RKO (cell line): ENCODE measurements at regions not wholly inside any gene's neighbourhood (a gene's known extent, or its start where the extent isn't known, plus 50 kb on each side); places are given as distances from the start of the nearest gene placed in this dataset.
"Not testable (repeated sequence)": the region's sequence is repeated elsewhere in the genome, so short reads cannot be mapped to it uniquely, and the experiment has no call there.

Experiments
- DNase-seq: peaks from one replicate; pipeline ENCODE4 v3.0.0-alpha.2; 2016; ENCODE audit warnings: low spot score

GRCh38 chr21:5128261-5128660 is 5393.1 kb upstream of the TPTE start:
- peak; percentile 85 for DNase-seq

GRCh38 chr21:5133824-5134223 is 5387.6 kb upstream of the TPTE start:
- not testable (repeated sequence) for DNase-seq

- not testable (repeated sequence) for DNase-seq
Measured at GRCh38 chr21:5136406-5136805, 5385.0 kb upstream of the TPTE start.

DNA sequence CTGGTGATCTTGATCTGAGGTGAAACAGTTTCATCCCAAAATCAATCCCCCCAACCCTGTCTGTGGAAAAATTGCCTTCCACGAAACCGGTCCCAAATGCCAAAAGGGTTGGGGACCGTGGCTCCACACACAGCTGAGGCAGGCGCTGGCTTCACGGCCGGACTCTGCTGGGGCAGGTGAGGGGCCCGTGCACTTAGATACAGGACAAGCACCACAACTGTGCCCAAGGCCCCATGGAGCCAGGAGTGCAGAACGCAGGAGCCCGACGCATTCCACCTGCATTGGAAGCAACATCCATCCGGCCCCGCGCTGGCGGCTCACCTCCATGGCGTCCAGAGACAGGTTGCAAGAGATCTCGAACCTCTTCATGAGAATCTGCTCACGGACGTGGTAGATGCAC is 5384.4 kb upstream of the TPTE start:
- DNase-seq, result not testable (repeated sequence)

- DNase-seq, result not testable (repeated sequence)
Measured at GRCh38 chr21:5138687-5139086, 5382.7 kb upstream of the TPTE start.

DNA sequence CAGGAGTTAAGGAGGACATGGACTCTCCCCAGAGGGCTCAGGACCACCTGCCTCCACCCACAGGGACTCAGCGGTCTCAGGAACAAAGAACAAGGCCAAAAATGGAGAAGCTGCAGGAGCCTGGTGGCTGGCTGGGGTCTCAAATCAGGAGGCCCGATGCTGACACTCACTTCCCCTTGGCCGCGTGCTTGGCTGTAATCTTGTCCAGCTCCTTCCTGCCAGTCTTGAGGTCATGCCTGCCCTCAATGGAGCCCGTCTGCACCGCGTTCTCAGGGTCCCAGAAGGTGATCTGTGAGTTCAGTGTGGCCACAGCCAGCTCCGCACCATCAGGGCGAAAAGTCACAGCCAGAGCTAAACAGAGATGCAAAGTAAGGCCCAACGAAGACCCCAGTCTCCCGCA is 5381.9 kb upstream of the TPTE start:
- DNase-seq, result not testable (repeated sequence)

DNA sequence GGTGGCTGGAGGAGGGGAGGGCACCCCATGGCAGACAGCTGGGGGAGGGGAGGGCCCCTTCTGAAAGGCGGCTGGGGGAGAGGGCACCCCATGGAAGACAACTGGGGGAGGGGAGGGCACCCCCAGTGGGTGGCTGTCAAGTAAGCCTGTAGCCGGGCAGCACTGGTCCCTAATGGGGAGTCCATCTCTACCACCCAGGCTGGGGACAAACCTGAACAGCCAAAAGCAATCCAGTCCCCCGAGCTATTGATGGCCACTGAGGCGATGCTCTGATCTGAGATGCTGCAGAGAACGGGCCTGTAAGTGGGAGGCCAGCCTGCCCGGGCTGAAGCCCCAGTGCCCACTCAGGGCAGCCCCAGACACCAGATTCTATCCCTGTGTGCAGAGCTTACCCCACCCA is 5378.4 kb upstream of the TPTE start:
- not testable (repeated sequence) for DNase-seq

GRCh38 chr21:5144731-5145130 is 5376.7 kb upstream of the TPTE start:
- DNase-seq, result not testable (repeated sequence)

DNA sequence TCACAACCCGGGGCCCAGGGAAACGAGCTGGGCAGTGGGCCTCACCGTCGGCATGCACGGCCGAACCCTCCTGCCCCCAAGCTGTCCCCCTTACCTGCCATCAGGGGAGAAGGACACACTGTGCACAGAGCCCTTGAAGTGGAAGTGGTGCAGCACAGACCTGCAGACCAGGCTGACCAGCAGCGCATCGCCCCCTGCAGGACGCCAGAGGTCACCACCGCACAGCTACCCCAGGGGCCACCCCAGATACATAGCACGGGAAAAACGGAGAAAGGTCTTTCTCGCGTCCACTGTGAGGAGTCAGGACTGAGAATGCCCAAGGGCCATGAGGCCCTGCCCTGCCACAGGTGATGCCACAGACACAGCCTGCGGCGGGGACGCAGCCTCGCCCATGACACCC is 5373.7 kb upstream of the TPTE start:
- not testable (repeated sequence) for DNase-seq

GRCh38 chr21:5149222-5149621 is 5372.2 kb upstream of the TPTE start:
- not testable (repeated sequence) for DNase-seq

- not testable (repeated sequence) for DNase-seq
Measured at GRCh38 chr21:5153842-5154640, 5367.3 kb upstream of the TPTE start.

- peak; percentile 46 for DNase-seq
Measured at GRCh38 chr21:5154641-5154982, 5366.8 kb upstream of the TPTE start.

DNA sequence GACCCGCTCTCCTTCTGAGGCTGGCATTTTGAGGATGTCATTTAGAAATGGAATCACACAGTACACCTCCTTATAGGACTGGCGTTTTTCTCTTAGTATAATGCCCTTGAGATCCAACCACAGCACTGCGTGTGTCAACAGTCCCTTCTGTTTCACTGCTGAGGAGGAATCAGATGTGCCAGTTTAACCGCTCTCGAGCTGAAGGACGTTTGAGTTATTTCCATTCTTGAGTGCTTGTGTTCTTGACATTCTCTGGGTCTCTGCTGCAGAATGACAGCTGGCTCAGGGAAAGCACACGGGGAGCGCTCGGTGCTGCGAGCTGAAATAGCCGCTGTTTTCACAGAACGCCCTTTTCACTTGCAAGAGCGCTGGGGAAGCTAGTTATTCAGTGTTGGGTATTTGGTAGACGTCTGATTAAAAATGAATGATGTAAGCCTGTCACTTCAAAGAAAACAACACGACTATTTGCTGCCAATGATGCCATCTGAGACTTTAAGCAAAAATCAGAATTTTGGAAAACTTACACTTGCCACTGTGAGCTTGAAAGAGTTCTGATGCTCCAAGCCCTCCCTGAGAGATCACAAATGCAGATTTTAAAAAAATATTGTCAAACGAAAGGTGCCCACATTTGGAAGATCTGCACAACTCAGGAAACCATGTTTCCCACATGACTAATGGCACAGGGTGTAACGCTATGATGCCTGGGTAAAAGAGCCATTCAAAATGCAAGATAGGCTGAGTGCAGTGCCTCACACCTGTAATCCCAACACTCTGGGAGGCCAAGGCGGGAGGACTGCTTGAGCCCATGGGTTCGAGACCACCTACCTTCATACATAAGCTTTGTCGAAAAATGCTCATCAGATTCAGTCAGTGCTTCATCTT is 5358.4 kb upstream of the TPTE start:
- DNase-seq, result not testable (repeated sequence)

- DNase-seq, result not testable (repeated sequence)
Measured at GRCh38 chr21:5165829-5166228, 5355.6 kb upstream of the TPTE start.
